ENCODE measurements at regions not wholly inside any gene's neighbourhood (a gene's known extent, or its start where the extent isn't known, plus 50 kb on each side); places are given as distances from the start of the nearest gene placed in this dataset.

DNA sequence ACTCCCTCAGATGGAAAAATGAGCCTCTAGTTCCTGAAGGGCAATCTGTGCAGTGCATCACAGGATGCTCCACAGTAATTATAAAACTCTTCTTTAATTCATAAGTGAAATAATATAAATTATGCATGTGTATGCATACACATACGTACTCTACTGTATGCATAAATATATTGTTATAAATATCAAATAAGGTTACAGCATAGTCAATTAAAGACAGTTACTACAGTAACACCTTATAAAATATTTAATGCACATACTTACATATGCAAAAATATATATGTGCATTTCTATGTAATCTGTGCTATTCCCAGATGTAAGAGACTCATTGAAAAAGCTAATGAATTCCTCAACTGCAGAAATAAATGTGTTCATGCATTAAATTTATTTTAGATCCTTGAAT, 1515.1 kb downstream of the CDH11 start:
- TF ChIP-seq, protein P1, sequence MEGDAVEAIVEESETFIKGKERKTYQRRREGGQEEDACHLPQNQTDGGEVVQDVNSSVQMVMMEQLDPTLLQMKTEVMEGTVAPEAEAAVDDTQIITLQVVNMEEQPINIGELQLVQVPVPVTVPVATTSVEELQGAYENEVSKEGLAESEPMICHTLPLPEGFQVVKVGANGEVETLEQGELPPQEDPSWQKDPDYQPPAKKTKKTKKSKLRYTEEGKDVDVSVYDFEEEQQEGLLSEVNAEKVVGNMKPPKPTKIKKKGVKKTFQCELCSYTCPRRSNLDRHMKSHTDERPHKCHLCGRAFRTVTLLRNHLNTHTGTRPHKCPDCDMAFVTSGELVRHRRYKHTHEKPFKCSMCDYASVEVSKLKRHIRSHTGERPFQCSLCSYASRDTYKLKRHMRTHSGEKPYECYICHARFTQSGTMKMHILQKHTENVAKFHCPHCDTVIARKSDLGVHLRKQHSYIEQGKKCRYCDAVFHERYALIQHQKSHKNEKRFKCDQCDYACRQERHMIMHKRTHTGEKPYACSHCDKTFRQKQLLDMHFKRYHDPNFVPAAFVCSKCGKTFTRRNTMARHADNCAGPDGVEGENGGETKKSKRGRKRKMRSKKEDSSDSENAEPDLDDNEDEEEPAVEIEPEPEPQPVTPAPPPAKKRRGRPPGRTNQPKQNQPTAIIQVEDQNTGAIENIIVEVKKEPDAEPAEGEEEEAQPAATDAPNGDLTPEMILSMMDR (IDR thresholded peaks at IDR 0.05; ENCODE audit: low read depth, low read length, missing control alignments): no peak
- no peak overlapping the region for H3K4me3 ChIP-seq (ENCODE audit: low read depth, low read length)
- no peak for DNase-seq (ENCODE audit: low read depth)

DNA sequence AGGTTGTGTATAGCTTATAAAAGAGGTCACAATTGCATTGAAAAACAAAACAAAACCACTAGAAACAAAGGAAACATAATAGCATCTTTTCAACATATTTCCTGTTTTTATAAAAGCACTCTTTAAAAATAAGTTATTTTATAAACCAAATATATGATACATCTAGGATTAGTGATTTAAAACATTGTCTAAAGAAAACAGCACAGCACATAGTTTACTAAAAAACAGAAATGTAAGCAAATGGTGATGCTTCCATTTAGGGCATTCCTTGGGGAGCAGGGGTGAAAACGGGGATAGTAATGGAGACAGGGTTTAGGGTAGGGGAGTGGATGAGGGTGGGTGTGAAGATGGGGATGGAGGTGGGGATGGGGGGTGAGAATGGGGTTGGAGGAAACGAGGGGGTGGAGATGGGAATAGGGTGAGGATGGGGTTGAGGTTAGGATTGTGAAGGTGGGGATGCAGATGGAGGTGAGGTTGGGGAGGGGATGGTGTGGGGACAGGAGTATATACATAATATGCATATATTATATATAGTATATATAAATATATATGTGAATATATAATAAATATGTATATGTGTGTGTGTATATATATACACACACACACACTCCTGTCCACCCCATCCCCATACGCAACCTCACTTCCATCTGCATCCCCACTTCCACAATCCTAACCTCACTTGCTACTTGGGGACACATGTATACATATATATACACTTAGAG, 1519.5 kb downstream of the CDH11 start:
- no peak overlapping the region for H3K4me3 ChIP-seq (ENCODE audit: low read depth, low read length)
- TF ChIP-seq, protein P1 (IDR thresholded peaks at IDR 0.05; ENCODE audit: low read depth, low read length, missing control alignments): no peak
- DNase-seq (ENCODE audit: low read depth): no peak

DNA sequence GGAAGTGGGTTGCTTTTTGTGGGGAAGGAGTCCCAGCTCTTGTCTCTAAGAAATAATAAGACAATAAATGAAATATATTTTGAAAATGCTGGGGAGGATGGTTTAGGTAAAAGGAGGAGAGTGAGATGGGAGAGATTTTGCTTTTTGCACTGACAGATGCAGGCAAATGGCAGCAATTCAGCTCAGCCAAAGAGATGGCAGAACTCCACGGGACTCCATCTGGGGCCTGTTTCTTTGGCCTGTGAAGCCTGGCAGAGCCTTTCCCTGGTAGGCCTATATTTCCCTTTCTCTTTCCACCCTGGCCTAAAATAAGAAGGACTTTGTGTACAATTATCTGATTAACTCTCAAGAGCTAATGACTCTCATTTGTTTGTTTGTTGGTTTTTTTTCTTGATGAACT, 1525.1 kb downstream of the CDH11 start:
- no peak for DNase-seq (ENCODE audit: low read depth)
- no peak overlapping the region for H3K4me3 ChIP-seq (ENCODE audit: low read depth, low read length)
- TF ChIP-seq, protein P1 (IDR thresholded peaks at IDR 0.05; ENCODE audit: low read depth, low read length, missing control alignments): no peak

DNA sequence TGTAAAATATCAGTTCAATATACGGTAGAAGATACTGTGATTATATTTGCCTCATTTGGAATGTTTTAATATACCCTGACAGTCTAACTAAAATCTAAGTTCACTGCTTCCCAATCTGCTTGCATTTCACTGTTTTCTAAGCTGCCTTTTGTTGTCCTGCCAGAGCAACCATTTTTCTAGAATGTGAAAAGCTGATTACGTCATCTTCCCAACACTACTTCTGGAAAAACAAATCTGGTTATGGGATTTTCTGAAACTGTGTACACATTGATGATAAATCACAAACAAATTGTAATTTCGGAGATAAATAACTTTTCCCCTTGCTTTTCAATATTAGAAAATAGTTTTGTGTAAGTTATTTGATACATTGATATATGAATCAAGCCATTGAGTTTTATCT, 1529.0 kb downstream of the CDH11 start:
- TF ChIP-seq, protein P1 (IDR thresholded peaks at IDR 0.05; ENCODE audit: low read depth, low read length, missing control alignments): no peak
- no peak for DNase-seq (ENCODE audit: low read depth)
- H3K4me3 ChIP-seq (ENCODE audit: low read depth, low read length): no peak overlapping the region

DNA sequence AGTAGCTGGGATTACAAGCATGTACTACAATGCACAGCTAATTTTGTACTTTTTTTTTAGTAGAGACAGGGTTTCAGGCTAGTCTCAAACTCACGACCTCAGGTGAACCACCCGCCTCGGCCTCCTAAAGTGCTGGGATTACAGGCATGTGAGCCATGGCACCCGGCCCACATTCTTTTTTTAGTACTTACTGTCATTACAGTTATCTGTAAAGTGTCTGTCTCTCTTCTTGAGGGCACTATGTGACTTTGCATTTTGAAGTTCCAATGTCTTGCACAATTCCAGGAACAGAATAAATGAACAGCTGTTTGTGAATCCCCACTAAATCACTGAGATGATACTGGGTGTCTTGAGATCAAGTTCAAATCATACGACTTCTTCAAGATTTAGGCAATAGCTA, 1540.3 kb downstream of the CDH11 start:
- TF ChIP-seq, protein P1 (IDR thresholded peaks at IDR 0.05; ENCODE audit: low read depth, low read length, missing control alignments): no peak
- no peak overlapping the region for H3K4me3 ChIP-seq (ENCODE audit: low read depth, low read length)
- no peak for DNase-seq (ENCODE audit: low read depth)

DNA sequence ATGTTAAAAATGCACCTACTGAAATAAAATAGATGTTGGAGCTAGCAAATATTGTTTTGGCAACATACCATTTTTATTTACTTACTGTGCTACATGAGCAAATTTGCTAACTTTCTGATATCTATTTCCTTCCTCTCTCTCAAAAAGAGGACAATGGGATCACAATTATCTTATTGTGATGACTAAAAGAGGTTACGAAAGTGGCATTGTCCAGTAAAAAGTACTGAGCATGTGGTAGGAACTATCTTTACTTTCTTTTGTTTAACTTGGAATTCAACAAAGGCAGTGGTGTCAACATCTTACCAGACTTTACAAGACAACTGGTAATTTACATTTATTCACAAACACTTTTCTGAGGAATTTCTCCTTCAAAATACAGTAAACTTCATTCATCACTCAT, 1542.6 kb upstream of the CDH8 start:
- no peak for DNase-seq (ENCODE audit: low read depth)
- H3K4me3 ChIP-seq (ENCODE audit: low read depth, low read length): no peak overlapping the region
- TF ChIP-seq, protein P1 (IDR thresholded peaks at IDR 0.05; ENCODE audit: low read depth, low read length, missing control alignments): no peak

DNA sequence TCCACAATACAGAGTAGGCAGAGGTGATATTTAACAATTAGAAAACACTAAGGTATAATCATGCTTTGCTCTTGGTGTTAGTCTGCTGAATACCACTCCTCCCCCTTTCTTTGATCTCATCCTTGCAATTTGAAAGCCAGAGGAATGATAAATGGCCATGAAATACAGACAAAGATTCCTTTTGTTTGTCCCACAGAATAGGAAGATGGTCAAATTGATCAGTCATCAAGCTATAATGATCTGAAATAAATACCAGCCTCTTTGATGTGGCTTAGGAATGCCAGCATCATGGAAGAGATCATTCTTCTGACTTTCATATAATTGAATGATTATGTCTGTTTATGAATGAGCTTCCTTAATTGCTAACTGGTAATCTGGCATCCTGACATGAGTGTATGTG, 1541.7 kb upstream of the CDH8 start:
- TF ChIP-seq, protein P1 (IDR thresholded peaks at IDR 0.05; ENCODE audit: low read depth, low read length, missing control alignments): no peak

More for the DNA sequence above, 1541.7 kb upstream of the CDH8 start:
- no peak overlapping the region for H3K4me3 ChIP-seq (ENCODE audit: low read depth, low read length)
- DNase-seq (ENCODE audit: low read depth): no peak

All from GM12864 (cell line).